ENCODE measurements at regions not wholly inside any gene's neighbourhood (a gene's known extent, or its start where the extent isn't known, plus 50 kb on each side); places are given as distances from the start of the nearest gene placed in this dataset.

GRCh38 chr2:221787561-221787960, 215.5 kb upstream of the EPHA4 start:
- H2AFZ ChIP-seq (ENCODE audit: low read length), result no peak overlapping the region
- H3K36me3 ChIP-seq (replicated peaks in 1 of 2; ENCODE audit: control insufficient read depth in 1 of 2, insufficient read depth in 2 of 2, low read length in 2 of 2), result no peaks in the 10 kb centered on the region
- no TSS peak for BruUV-seq (replicated peaks)
- H3K27me3 ChIP-seq (ENCODE audit: control insufficient read depth in 1 of 2, insufficient read depth in 2 of 2, low read length in 2 of 2), result no peaks in the 10 kb centered on the region
- no peak overlapping the region for H3K27ac ChIP-seq (ENCODE audit: extremely low read length, insufficient read depth, low read length)
- H3K9ac ChIP-seq (ENCODE audit: insufficient read depth, low read depth, low read length), result no peak overlapping the region
- no peak for DNase-seq (ENCODE audit: low spot score)
- no peaks in the 10 kb centered on the region for H3K4me1 ChIP-seq (ENCODE audit: insufficient read depth, low read length)
- H4K20me1 ChIP-seq (ENCODE audit: insufficient read depth, low read length), result no peaks in the 10 kb centered on the region
- POLR2A ChIA-PET, result no interaction called here
- no peak for FAIRE-seq
- H3K79me2 ChIP-seq (ENCODE audit: insufficient read depth, low read length), result no peaks in the 10 kb centered on the region
- no peak for TF ChIP-seq NFRKB (IDR thresholded peaks at IDR 0.05)
- TF ChIP-seq IRF1 (CRISPR knock-in tag; IDR thresholded peaks at IDR 0.05; ENCODE audit: low read depth), result no peak
- TF ChIP-seq AFF4 (CRISPR knock-in tag; IDR thresholded peaks at IDR 0.05), result no peak
- no peak for TF ChIP-seq U2AF2 (IDR thresholded peaks at IDR 0.05; ENCODE audit: low read depth, low read length)
- no peak for TF ChIP-seq ZNF546 (CRISPR knock-in tag; conservative IDR thresholded peaks at IDR 0.05)
- no peak for TF ChIP-seq KAT2B (IDR thresholded peaks at IDR 0.05; ENCODE audit: borderline replicate concordance, low read depth, low read length)
- no peak for TF ChIP-seq FOXO1 (CRISPR knock-in tag; IDR thresholded peaks at IDR 0.05)
- TF ChIP-seq PPARG (CRISPR knock-in tag; conservative IDR thresholded peaks at IDR 0.05), result no peak
- no peak for TF ChIP-seq ZEB1 (IDR thresholded peaks at IDR 0.05; ENCODE audit: insufficient replicate concordance, low read depth)
- no peak for TF ChIP-seq KDM4B (CRISPR knock-in tag; IDR thresholded peaks at IDR 0.05)
- ATAC-seq, result no peak
- intact Hi-C loops (cut with micrococcal nuclease; ENCODE audit: unreplicated experiment), result no loop called here
- H3K4me2 ChIP-seq (ENCODE audit: low read depth, low read length), result no peak overlapping the region
- in situ Hi-C loops (cut with HindIII; ENCODE audit: extremely low pct_ligation_motif_present, low pct_unique_long_range_greater_than_20kb), result no loop called here
- H3K4me3 ChIP-seq (replicated peaks in 1 of 3; ENCODE audit: insufficient read depth in 1 of 3, low read depth in 2 of 3, low read length in 3 of 3), result no peak overlapping the region
- CTCF ChIA-PET (ENCODE audit: low intra/inter-chr PET ratio, low total read pairs), result no interaction called here
- peaks cover 5% of the 10 kb centered on the region for H3K9me3 ChIP-seq (ENCODE audit: low read length)
- WGBS (ENCODE audit: low lambda C conversion rate), result 19% methylated on average over 4 of the region's 4 CpGs

Measured in HepG2 (cell line).